Smooth muscle cell (in vitro differentiated cells): ENCODE measurements at regions not wholly inside any gene's neighbourhood (a gene's known extent, or its start where the extent isn't known, plus 50 kb on each side); places are given as distances from the start of the nearest gene placed in this dataset.

Source experiments
- DNase-seq: peaks from one replicate; lab custom pipeline; 2025; ENCODE audit not compliant: unreplicated experiment; lab: John Stamatoyannopoulos, UW
- H2AFZ ChIP-seq: fragments of 200-600 bp; sonication (generic); 2 replicates; pipeline ENCODE4 v1.6.0; 2016; ENCODE audit warnings: antibody characterized with exemption, low read depth, mild to moderate bottlenecking
- H3F3A ChIP-seq: fragments of 200-600 bp; sonication (generic); 2 replicates; pipeline ENCODE4 v1.6.0; 2017; ENCODE audit warnings: antibody characterized with exemption, low read depth
- H3K27ac ChIP-seq: fragments of 200-600 bp; sonication (generic); 2 replicates; pipeline ENCODE4 v1.5.1; 2016; ENCODE audit warnings: low read depth, mild to moderate bottlenecking
- H3K27me3 ChIP-seq: fragments of 200-600 bp; sonication (generic); 2 replicates; pipeline ENCODE4 v1.6.1; 2016; ENCODE audit warnings: low read depth, mild to moderate bottlenecking
- H3K36me3 ChIP-seq: fragments of 200-600 bp; sonication (generic); 2 replicates; pipeline ENCODE4 v1.5.1; 2016; ENCODE audit warnings: low read depth
- H3K4me1 ChIP-seq: fragments of 200-600 bp; sonication (generic); 2 replicates; pipeline ENCODE4 v1.5.1; 2016; ENCODE audit warnings: low read depth
- H3K4me2 ChIP-seq: fragments of 200-600 bp; sonication (generic); 2 replicates; pipeline ENCODE4 v1.6.0; 2016; ENCODE audit warnings: mild to moderate bottlenecking
- H3K4me3 ChIP-seq: fragments of 200-600 bp; sonication (generic); 2 replicates; pipeline ENCODE4 v1.5.1; 2016; ENCODE audit warnings: mild to moderate bottlenecking
- H3K79me2 ChIP-seq: fragments of 200-600 bp; sonication (generic); 2 replicates; pipeline ENCODE4 v1.6.0; 2016; ENCODE audit warnings: low read depth, mild to moderate bottlenecking
- H3K9ac ChIP-seq: fragments of 200-600 bp; sonication (generic); 2 replicates; pipeline ENCODE4 v1.6.0; 2016; ENCODE audit warnings: low read depth
- H3K9me3 ChIP-seq: fragments of 200-600 bp; sonication (generic); replicated peaks from 2 replicates; pipeline ENCODE4 v1.5.1; 2016; ENCODE audit warnings: low read depth
- H4K20me1 ChIP-seq: fragments of 200-600 bp; sonication (generic); 2 replicates; pipeline ENCODE4 v1.6.0; 2016; ENCODE audit warnings: low read depth
- whole genome bisulfite sequencing: methylation state at CpG from one replicate; pipeline ENCODE4 v1.1.7; 2016; ENCODE audit warnings: low lambda C conversion rate; 5-methylcytosine and 5-hydroxymethylcytosine counted together
- TF ChIP-seq, protein P1 (sequence below): fragments of 200-600 bp; sonication (generic); IDR thresholded peaks from 2 replicates; pipeline ENCODE4 v1.5.1; 2017; ENCODE audit warnings: borderline replicate concordance, mild to moderate bottlenecking, antibody characterized with exemption; ENCODE audit not compliant: insufficient read depth, poor library complexity, severe bottlenecking

- Histone ChIP-seq H4K20me1 (no peaks in the 10 kb centered on the region), H3K9ac (no peak overlapping the region), H3K79me2 (no peaks in the 10 kb centered on the region), H3K9me3 (no peaks in the 10 kb centered on the region), H3K4me2 (peak overlapping the region; percentile 8), H3K4me1 (peaks cover 10% of the 10 kb centered on the region), H3K27ac (no peak overlapping the region), H3K4me3 (no peak overlapping the region), H3K27me3 (no peaks in the 10 kb centered on the region), H2AFZ (no peak overlapping the region), H3K36me3 (no peaks in the 10 kb centered on the region), H3F3A (peaks cover 7% of the 10 kb centered on the region)
- TF ChIP-seq, protein P1, sequence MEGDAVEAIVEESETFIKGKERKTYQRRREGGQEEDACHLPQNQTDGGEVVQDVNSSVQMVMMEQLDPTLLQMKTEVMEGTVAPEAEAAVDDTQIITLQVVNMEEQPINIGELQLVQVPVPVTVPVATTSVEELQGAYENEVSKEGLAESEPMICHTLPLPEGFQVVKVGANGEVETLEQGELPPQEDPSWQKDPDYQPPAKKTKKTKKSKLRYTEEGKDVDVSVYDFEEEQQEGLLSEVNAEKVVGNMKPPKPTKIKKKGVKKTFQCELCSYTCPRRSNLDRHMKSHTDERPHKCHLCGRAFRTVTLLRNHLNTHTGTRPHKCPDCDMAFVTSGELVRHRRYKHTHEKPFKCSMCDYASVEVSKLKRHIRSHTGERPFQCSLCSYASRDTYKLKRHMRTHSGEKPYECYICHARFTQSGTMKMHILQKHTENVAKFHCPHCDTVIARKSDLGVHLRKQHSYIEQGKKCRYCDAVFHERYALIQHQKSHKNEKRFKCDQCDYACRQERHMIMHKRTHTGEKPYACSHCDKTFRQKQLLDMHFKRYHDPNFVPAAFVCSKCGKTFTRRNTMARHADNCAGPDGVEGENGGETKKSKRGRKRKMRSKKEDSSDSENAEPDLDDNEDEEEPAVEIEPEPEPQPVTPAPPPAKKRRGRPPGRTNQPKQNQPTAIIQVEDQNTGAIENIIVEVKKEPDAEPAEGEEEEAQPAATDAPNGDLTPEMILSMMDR = no peak
- 83% methylated on average over 6 of the region's 6 CpGs for WGBS
- DNase-seq = no peak
Observed at GRCh38 chr7:47670729-47671128, 88.8 kb upstream of the TNS3 start.

DNA sequence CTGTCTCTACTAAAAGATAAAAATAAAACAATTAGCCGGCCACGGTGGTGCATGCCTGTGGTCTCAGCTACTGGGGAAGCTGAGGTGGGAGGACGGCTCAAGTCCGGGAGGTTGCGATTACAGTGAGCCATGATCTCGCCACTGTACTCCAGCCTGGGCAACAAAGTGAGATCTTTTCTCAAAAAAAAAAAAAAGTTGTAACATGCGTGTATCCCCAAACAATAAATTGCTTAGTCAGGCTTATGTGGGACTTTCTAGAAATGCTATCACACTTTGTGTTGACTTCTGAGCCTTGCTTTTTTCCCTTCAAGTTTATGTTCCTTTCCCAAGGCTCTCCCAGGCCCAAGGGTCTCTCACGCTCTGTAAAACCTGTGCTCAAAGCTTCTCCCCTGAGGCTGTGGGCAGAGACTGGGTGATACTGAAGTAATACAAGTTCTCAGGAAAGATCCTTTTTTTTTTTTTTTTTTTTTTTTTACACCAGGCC, 88.0 kb upstream of the TNS3 start:
- Histone ChIP-seq H3K4me2 (peak overlapping the region; percentile 75), H3K4me1 (peaks cover 10% of the 10 kb centered on the region), H3K36me3 (no peaks in the 10 kb centered on the region), H2AFZ (peak overlapping the region; percentile 60), H3K27me3 (no peaks in the 10 kb centered on the region), H3F3A (peaks cover 7% of the 10 kb centered on the region), H3K9ac (peak overlapping the region; percentile 73), H3K27ac (peak overlapping the region; percentile 97), H3K9me3 (no peaks in the 10 kb centered on the region), H4K20me1 (no peaks in the 10 kb centered on the region), H3K4me3 (no peak overlapping the region), H3K79me2 (no peaks in the 10 kb centered on the region)
- no peak for DNase-seq
- TF ChIP-seq, protein P1 = no peak
- 17% methylated on average over 8 of the region's 8 CpGs for WGBS

DNA sequence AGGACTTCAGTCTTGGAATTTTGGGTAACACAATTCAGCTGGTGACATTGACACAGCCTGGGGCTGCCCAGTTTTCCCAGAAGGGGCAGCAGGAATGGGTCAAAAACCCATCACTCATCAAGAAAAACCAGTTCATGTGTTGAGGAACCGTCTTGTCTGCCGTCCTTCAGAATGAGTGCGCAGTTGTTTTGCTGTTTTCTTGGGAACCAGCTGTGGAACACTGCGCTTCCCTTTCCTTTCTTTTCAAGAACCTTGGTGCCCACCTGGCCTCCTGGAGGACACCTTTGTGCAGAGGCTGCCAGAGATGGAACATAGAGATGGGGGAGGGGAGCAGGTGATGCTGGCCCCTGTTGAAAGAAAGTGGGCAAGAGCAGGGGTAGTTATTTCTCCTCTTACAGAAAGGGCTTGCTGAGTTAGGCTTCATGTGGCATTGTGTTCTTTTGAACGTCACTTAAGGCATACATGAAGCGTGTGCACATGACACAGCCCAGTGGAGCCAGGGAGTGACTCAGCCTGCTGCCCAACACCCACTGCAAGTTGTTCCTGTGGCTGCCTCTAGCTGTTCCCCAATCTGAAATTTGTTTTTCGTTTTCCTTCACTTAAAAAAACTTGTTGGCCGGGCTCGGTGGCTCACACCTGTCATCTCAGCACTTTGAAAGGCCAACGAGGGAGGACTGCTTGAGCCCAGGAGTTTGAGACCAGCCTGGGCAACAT, 87.4 kb upstream of the TNS3 start:
- peak overlapping the region; percentile 73 for H3K9ac ChIP-seq
- no peaks in the 10 kb centered on the region for H3K79me2 ChIP-seq
- peaks cover 7% of the 10 kb centered on the region for H3F3A ChIP-seq
- H3K36me3 ChIP-seq = no peaks in the 10 kb centered on the region
- H4K20me1 ChIP-seq = no peaks in the 10 kb centered on the region
- H3K4me3 ChIP-seq = no peak overlapping the region
- TF ChIP-seq, protein P1 = no peak
- peak overlapping the region; percentile 75 for H3K4me2 ChIP-seq
- H3K27ac ChIP-seq = peak overlapping the region; percentile 97
- no peaks in the 10 kb centered on the region for H3K27me3 ChIP-seq
- peak; percentile 34 for DNase-seq
- peak overlapping the region; percentile 60 for H2AFZ ChIP-seq
- H3K4me1 ChIP-seq = peaks cover 10% of the 10 kb centered on the region
- H3K9me3 ChIP-seq = no peaks in the 10 kb centered on the region
- 47% methylated on average over 10 of the region's 10 CpGs for WGBS
